ENCODE measurements at regions not wholly inside any gene's neighbourhood (a gene's known extent, or its start where the extent isn't known, plus 50 kb on each side); places are given as distances from the start of the nearest gene placed in this dataset.

DNA sequence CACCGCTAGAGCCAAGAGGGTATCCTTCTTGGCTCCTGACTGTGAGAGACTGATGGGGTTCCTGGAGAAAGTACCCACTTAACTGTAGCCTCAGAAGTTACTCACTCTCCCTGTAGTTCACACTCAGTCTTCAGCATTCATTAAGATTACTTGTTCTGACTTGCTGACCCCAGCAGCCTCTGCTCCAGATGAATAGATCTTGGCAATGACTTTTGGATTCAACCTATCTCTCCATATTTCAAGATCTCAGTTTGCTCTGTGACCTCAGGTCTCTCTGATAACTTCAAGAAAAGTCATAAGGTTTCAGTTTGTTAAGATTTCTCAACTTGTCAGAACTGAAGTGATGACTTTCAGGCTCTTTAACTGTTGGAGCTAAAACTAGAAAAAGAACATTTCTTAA, 825.6 kb downstream of the PCDH7 start:
- no peak overlapping the region for H3K27ac ChIP-seq
- TF ChIP-seq, protein P1, sequence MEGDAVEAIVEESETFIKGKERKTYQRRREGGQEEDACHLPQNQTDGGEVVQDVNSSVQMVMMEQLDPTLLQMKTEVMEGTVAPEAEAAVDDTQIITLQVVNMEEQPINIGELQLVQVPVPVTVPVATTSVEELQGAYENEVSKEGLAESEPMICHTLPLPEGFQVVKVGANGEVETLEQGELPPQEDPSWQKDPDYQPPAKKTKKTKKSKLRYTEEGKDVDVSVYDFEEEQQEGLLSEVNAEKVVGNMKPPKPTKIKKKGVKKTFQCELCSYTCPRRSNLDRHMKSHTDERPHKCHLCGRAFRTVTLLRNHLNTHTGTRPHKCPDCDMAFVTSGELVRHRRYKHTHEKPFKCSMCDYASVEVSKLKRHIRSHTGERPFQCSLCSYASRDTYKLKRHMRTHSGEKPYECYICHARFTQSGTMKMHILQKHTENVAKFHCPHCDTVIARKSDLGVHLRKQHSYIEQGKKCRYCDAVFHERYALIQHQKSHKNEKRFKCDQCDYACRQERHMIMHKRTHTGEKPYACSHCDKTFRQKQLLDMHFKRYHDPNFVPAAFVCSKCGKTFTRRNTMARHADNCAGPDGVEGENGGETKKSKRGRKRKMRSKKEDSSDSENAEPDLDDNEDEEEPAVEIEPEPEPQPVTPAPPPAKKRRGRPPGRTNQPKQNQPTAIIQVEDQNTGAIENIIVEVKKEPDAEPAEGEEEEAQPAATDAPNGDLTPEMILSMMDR (IDR thresholded peaks at IDR 0.05): no peak
- TF ChIP-seq POLR2A (IDR thresholded peaks at IDR 0.05) (no peak), POLR2AphosphoS5 (IDR thresholded peaks at IDR 0.05) (no peak)
- no peaks in the 10 kb centered on the region for H3K36me3 ChIP-seq
- H3K27me3 ChIP-seq: no peaks in the 10 kb centered on the region
- no peaks in the 10 kb centered on the region for H3K9me3 ChIP-seq
- no peak overlapping the region for H3K4me3 ChIP-seq
- DNase-seq (ENCODE audit: low spot score in 2 of 2): no peak
- H3K4me1 ChIP-seq: no peaks in the 10 kb centered on the region
- intact Hi-C loops (cut with DNase I; ENCODE audit: low total_unique reads): no loop called here

DNA sequence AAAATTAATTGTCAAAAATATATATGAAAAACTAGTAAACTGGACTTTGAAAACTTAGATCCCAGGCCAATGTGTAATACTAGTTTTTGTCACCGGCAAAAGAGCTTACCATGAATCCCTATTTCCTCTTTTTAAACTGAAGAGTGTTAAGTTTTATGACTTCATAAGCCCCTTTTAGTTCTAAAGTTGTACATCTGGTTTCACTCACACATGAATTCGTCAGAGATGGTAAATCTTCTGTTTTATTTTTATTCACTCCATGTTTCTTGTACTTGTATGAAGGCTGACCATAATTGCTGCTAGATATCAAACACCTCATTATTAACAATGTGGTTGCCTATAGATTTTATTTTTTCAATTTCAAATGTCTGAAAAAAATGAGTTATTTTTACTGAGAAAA, 827.9 kb downstream of the PCDH7 start:
- no peak overlapping the region for H3K27ac ChIP-seq
- no peaks in the 10 kb centered on the region for H3K36me3 ChIP-seq
- no peaks in the 10 kb centered on the region for H3K27me3 ChIP-seq
- no peaks in the 10 kb centered on the region for H3K4me1 ChIP-seq
- H3K9me3 ChIP-seq: no peaks in the 10 kb centered on the region
- TF ChIP-seq, protein P1 (IDR thresholded peaks at IDR 0.05): no peak
- TF ChIP-seq POLR2A (IDR thresholded peaks at IDR 0.05) (no peak), POLR2AphosphoS5 (IDR thresholded peaks at IDR 0.05) (no peak)
- intact Hi-C loops (cut with DNase I; ENCODE audit: low total_unique reads): no loop called here
- DNase-seq (ENCODE audit: low spot score in 2 of 2): no peak
- no peak overlapping the region for H3K4me3 ChIP-seq

DNA sequence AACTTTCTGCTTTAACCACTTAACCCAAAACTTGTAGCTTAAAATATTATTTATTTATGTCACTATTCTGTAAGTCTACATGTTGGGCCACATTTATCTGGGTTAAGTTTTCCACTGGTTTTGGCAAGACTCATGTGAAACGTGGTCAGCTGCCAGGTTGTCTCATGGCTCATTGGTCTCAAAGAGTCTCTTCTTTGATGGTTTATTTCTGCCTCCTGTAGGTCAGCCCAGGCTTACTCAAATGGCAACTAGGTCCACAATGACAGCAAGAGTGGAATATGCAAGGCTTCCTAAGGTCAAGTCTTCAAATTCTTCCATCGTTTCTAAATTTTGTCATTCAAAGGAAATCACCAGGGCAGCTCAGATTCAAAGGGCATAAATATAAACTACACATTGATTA, 828.7 kb downstream of the PCDH7 start:
- intact Hi-C loops (cut with DNase I; ENCODE audit: low total_unique reads): no loop called here
- DNase-seq (ENCODE audit: low spot score in 2 of 2): no peak
- H3K27me3 ChIP-seq: no peaks in the 10 kb centered on the region
- no peaks in the 10 kb centered on the region for H3K9me3 ChIP-seq
- no peak overlapping the region for H3K27ac ChIP-seq
- no peak overlapping the region for H3K4me3 ChIP-seq
- H3K4me1 ChIP-seq: no peaks in the 10 kb centered on the region
- H3K36me3 ChIP-seq: no peaks in the 10 kb centered on the region
- no peak for TF ChIP-seq POLR2AphosphoS5 (IDR thresholded peaks at IDR 0.05)

DNA sequence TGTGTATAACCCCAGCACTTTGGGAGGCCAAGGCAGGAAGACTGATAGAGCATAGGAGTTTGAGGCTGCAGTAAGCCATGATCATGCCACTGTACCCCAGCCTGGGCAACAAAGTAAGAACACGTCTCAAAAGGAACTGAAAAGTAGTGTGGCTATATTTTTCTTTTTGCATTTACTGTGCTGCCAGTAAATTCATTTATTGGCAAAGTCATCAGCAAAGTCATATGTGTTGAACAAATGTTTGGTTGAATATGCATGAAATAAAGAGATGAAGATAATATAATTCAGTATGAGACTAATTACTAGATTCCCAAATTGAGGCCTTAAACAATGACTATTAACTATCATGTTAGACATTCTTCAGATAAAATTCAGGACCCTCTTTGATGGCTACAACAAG, 829.1 kb downstream of the PCDH7 start:
- no peak for DNase-seq (ENCODE audit: low spot score in 2 of 2)
- TF ChIP-seq POLR2A (IDR thresholded peaks at IDR 0.05) (no peak), POLR2AphosphoS5 (IDR thresholded peaks at IDR 0.05) (no peak)
- TF ChIP-seq, protein P1 (IDR thresholded peaks at IDR 0.05): no peak
- H3K4me1 ChIP-seq: no peaks in the 10 kb centered on the region
- no peaks in the 10 kb centered on the region for H3K36me3 ChIP-seq
- no peak overlapping the region for H3K4me3 ChIP-seq
- no peaks in the 10 kb centered on the region for H3K9me3 ChIP-seq
- no peak overlapping the region for H3K27ac ChIP-seq
- no peaks in the 10 kb centered on the region for H3K27me3 ChIP-seq
- intact Hi-C loops (cut with DNase I; ENCODE audit: low total_unique reads): no loop called here

DNA sequence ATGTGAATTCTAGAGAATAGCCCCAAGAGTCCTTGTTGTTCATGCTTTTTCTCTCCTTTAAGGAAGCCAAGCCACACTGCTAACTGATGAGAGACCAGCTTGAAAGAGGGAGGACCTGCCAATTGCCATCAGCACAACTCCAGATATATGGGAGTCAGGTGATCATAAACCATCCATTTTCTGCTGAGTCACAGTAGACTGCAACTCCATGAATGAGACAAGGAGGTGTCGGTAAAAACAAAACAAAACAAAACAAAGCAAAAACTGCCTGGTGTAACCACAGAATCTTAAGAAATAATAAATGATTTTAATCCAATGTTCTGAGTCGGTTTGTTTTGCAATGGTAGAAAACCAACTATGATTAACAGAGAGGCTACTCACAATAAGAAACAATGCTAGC, 837.3 kb downstream of the PCDH7 start:
- Histone ChIP-seq H3K9me3 (no peaks in the 10 kb centered on the region), H3K36me3 (no peaks in the 10 kb centered on the region), H3K27me3 (no peaks in the 10 kb centered on the region), H3K4me3 (no peak overlapping the region), H3K4me1 (no peaks in the 10 kb centered on the region), H3K27ac (no peak overlapping the region)
- TF ChIP-seq, protein P1 (IDR thresholded peaks at IDR 0.05): no peak
- intact Hi-C loops (cut with DNase I; ENCODE audit: low total_unique reads): no loop called here
- DNase-seq (ENCODE audit: low spot score in 2 of 2): no peak

DNA sequence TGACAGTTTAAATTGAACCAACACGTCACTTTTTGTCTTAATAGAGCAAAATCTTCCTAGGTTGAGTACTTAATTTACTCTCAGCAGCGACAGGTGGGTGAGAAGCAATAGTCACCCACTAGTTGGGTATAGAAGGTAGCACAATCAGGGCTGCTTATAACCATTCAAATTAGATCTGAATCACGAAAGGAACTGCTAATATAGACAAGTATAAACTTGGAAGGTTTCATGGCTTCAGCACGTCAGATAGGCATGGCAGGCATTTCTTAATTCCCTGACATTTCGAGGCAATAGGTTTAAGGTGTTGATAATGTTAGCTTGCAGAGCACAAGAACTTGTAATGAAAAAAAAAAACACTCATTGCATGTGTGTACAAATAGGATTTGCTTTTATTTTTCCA, 853.4 kb downstream of the PCDH7 start:
- Histone ChIP-seq H3K9me3 (no peaks in the 10 kb centered on the region), H3K36me3 (no peaks in the 10 kb centered on the region), H3K27me3 (no peaks in the 10 kb centered on the region), H3K4me1 (no peaks in the 10 kb centered on the region), H3K27ac (no peak overlapping the region), H3K4me3 (no peak overlapping the region)
- TF ChIP-seq POLR2AphosphoS5 (IDR thresholded peaks at IDR 0.05) (no peak), POLR2A (IDR thresholded peaks at IDR 0.05) (no peak)
- TF ChIP-seq, protein P1 (IDR thresholded peaks at IDR 0.05): no peak
- intact Hi-C loops (cut with DNase I; ENCODE audit: low total_unique reads): no loop called here
- DNase-seq (ENCODE audit: low spot score in 2 of 2): no peak
